ENCODE measurements at regions not wholly inside any gene's neighbourhood (a gene's known extent, or its start where the extent isn't known, plus 50 kb on each side); places are given as distances from the start of the nearest gene placed in this dataset.

GRCh38 chr12:18942669-18943068 lies 186.9 kb upstream of the PLEKHA5 start:
- TF ChIP-seq CTCF (IDR thresholded peaks at IDR 0.05) (no peak), POLR2A (IDR thresholded peaks at IDR 0.05; ENCODE audit: low read depth) (no peak), POLR2AphosphoS5 (IDR thresholded peaks at IDR 0.05) (no peak)
